ENCODE measurements at regions not wholly inside any gene's neighbourhood (a gene's known extent, or its start where the extent isn't known, plus 50 kb on each side); places are given as distances from the start of the nearest gene placed in this dataset.

GRCh38 chr3:191148131-191148530 lies 50.9 kb upstream of the OSTN start:
- Histone ChIP-seq H3K4me1 (ENCODE audit: control insufficient read depth, insufficient read depth, low read length) (no peaks in the 10 kb centered on the region; the same call in 1 of the 2 replicates), H2AK9ac (replicated peaks; ENCODE audit: low read depth, low read length, poor library complexity) (no peak overlapping the region), H3K4ac (ENCODE audit: low read depth, low read length) (no peak overlapping the region), H3K9me3 (ENCODE audit: control insufficient read depth, insufficient read depth, low read length) (no peaks in the 10 kb centered on the region), H4K8ac (ENCODE audit: low read depth in 2 of 2, low read length in 2 of 2) (no peak overlapping the region), H3K14ac (replicated peaks; ENCODE audit: low read depth, low read length) (no peak overlapping the region), H3K23ac (ENCODE audit: low read depth, low read length) (no peak overlapping the region), H3K79me1 (ENCODE audit: low read depth in 1 of 2, low read length in 2 of 2) (no peaks in the 10 kb centered on the region; a peak in 1 of 4 replicates), H4K91ac (ENCODE audit: insufficient read depth, low read depth, low read length) (no peak overlapping the region), H2BK120ac (ENCODE audit: low read depth, low read length) (no peak overlapping the region), H3K4me2 (ENCODE audit: low read depth, low read length) (no peak overlapping the region), H3K4me3 (ENCODE audit: insufficient read depth, low read depth, low read length) (no peak overlapping the region), H3K9ac (ENCODE audit: low read depth, low read length) (no peak overlapping the region), H3K36me3 (ENCODE audit: control insufficient read depth, insufficient read depth, low read length) (no peaks in the 10 kb centered on the region), H2AFZ (replicated peaks; ENCODE audit: low read length, poor library complexity) (no peak overlapping the region), H3K56ac (ENCODE audit: extremely low read depth, insufficient read depth, low read length) (no peak overlapping the region), H4K20me1 (ENCODE audit: insufficient read depth, low read length) (no peaks in the 10 kb centered on the region), H3K9me1 (ENCODE audit: insufficient read depth, low read length) (no peaks in the 10 kb centered on the region), H4K5ac (ENCODE audit: low read depth, low read length) (no peak overlapping the region), H3K18ac (ENCODE audit: low read depth, low read length) (no peak overlapping the region), H2AK5ac (ENCODE audit: low read depth, low read length) (no peak overlapping the region), H3K27me3 (ENCODE audit: control insufficient read depth, insufficient read depth, low read length) (no peaks in the 10 kb centered on the region), H3K27ac (ENCODE audit: insufficient read depth, low read length) (no peak overlapping the region), H2BK15ac (ENCODE audit: low read depth, low read length) (no peak overlapping the region; the same call in 2 of the 3 replicates), H2BK20ac (ENCODE audit: low read depth, low read length) (no peak overlapping the region), H2BK5ac (ENCODE audit: low read depth, low read length, poor library complexity, severe bottlenecking) (no peak overlapping the region)
- no CpG with 5 or more reads among the region's 1 CpG for WGBS, 2 experiments (ENCODE audit: extremely low coverage in 2 of 2, insufficient read length in 1 of 2)
- intact Hi-C loops (cut with micrococcal nuclease) (no loop called here), in situ Hi-C loops (cut with MboI; ENCODE audit: low sequenced_read_pairs) (no loop called here), dilution Hi-C loops (cut with HindIII; ENCODE audit: low sequenced_read_pairs, unreplicated experiment) (no loop called here)
- ATAC-seq (ENCODE audit: low read depth): no peak
- DNase-seq: no peak
- no TSS peak for BruUV-seq (replicated peaks)
- ChIA-PET POLR2A (ENCODE audit: unreplicated experiment) (no interaction called here), CTCF (interaction anchor here (1.0 to 1.1 kb wide), 2 partner anchors 12 to 15 kb away, joined by 3 to 4 read pairs; no protein-coding TSS in a partner anchor)
- no peak for TF ChIP-seq SMC3 (IDR thresholded peaks at IDR 0.05; ENCODE audit: low read depth, low read length)
- no peak for TF ChIP-seq RCOR1 (IDR thresholded peaks at IDR 0.05; ENCODE audit: insufficient replicate concordance, low read length)
- TF ChIP-seq FOS (IDR thresholded peaks at IDR 0.05; ENCODE audit: low read depth, low read length): no peak
- TF ChIP-seq MXI1 (IDR thresholded peaks at IDR 0.05; ENCODE audit: borderline replicate concordance, low read depth, low read length): no peak
- TF ChIP-seq NFE2L2 (IDR thresholded peaks at IDR 0.05; ENCODE audit: low read depth, low read length): no peak
- no peak for TF ChIP-seq BHLHE40 (IDR thresholded peaks at IDR 0.05; ENCODE audit: low read depth, low read length)
- TF ChIP-seq CTCF (conservative IDR thresholded peaks at IDR 0.05; ENCODE audit: low read depth, low read length): no peak
- no peak for TF ChIP-seq CHD1 (IDR thresholded peaks at IDR 0.05; ENCODE audit: low read depth, low read length)

All from IMR-90 (cell line).